ENCODE measurements at regions not wholly inside any gene's neighbourhood (a gene's known extent, or its start where the extent isn't known, plus 50 kb on each side); places are given as distances from the start of the nearest gene placed in this dataset.

DNA sequence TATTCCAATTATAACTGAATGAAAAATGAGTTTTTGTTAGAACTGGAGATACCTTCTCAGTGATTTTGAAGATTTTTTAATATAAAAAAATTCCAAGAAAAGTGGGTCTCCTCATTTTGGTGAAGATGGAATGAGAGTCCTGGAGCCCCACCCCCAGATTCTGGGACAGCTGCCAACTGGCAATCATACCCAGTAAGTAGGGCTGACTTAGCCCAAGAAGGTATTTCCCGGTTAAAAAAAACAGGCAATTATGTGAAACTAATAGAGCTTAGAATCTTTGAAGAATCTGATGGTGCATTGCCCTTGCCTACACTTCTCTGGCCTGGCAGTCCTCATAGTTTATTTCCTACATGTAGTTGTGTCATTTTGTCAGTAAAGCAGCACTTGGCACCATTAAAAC lies 52.8 kb upstream of the VWDE start:
- DNase-seq (ENCODE audit: low read depth in 2 of 2), result no peak

GRCh38 chr7:12458520-12459131 lies 55.0 kb upstream of the VWDE start:
- peak; percentile 9 to 36 for DNase-seq (ENCODE audit: low read depth in 2 of 2)

- DNase-seq (ENCODE audit: low read depth in 2 of 2), result no peak
These were observed 64.2 kb upstream of the VWDE start for GRCh38 chr7:12467837-12468236.

DNA sequence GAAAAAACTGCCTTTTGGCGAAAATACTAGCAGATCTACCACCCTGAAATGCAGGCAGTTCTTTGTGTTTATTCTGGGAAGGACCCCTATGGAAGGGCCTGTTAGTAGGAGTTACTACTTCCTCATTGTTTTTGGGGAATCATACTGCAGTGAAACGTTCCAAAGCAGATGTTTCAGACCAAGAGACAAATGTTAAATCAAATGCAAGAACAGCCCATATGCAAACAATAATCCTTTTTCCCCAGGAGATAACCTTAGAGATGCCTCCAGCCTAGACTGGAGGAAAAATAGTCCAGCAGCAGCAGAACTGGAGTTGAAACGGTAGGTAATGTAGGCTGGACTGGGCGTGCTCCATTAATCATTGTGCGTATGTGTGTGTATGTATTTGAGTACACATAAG lies 65.9 kb upstream of the VWDE start:
- DNase-seq (ENCODE audit: low read depth in 2 of 2), result no peak

GRCh38 chr7:12470930-12471329 lies 67.3 kb upstream of the VWDE start:
- no peak for DNase-seq (ENCODE audit: low read depth in 2 of 2)

DNA sequence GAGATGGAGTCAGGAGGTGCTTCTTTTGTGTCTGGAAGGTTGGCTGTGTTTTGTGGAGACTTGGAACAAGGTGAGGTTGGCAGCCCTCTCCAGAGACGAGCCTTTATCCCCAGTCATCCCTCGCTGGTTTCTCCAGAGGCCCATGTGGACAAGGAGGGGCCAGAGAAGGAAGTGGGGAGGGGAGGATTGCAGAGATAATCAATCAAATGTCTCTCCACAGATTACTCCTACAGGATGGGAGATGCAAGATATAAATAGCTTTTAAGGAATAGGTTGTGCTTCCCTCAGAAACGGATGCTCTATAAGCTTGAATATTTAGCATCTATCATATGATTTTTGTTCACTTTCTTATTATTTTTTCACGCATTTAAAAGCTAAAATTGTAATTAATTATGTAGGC lies 70.4 kb upstream of the VWDE start:
- DNase-seq (ENCODE audit: low read depth in 2 of 2), result no peak

DNA sequence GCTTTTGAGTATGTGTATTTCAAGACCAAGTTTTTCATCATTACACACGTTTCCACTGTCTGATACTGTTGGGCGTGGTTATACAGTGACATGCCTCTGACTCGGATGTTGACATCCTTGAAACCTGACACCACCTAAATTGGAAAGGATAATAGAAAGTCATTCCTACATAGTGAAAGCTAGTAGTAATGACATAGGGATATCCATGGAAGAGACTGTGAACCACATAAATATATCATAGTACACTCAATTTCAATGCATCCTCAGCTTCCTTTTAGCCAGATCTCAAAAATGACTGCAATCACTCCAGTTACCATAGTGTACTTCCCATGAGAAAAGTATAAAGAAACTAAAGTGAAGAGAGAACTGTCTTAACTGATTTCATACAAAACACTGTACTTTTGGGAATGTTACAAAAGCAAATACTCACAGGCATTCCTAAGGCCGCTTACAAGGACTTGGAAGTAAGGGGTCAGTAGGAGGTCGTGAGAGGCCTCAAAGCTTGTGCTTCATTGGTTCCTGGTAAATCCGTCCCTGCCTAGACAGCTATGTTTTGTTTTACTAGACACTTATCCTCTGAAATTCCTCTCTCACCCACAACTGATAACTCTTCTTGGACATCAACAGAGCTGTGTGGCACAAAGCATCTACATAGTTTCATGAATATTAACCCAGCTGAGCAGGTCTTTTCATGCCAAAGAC lies 71.8 kb upstream of the VWDE start:
- DNase-seq (ENCODE audit: low read depth in 2 of 2), result no peak

DNA sequence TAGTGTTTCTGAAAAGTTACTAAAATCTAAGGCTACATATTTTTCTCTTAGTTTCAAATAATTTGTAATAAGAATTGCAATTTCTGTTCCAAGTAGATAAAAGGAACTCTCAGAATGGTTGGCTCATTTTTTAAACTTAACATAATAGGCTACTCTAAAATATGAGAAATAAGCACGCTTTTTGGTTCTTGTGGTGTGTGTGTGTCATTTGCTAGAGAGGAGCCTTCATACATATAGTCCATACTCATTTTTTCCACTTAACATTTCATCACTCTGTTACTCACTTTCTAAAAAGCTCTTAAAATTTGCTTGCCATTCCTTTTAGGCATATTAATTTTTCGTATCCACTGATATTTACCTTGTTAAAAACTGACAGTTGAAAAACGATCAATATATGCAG lies 74.0 kb upstream of the VWDE start:
- DNase-seq (ENCODE audit: low read depth in 2 of 2), result no peak

GRCh38 chr7:12481722-12482121 lies 78.1 kb upstream of the VWDE start:
- no peak for DNase-seq (ENCODE audit: low read depth in 2 of 2)

DNA sequence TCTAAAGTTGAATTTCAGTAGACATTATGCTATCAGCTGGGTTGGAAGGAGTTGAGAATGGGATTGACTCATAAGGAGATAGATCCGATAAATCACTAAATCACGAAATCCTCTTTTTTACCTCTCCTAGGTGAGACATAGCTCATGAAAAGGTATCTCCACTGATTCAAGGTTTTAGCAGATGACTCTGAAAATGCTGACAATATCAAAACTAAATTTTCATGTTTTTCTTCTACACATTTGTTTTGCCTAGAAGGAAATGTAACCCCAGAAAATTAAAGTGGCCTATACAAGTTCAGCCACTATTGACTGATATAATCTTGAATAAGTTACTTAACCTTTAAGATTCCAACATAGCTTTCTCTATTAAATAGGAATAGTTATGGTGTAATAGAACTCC lies 82.2 kb upstream of the VWDE start:
- DNase-seq (ENCODE audit: low read depth in 2 of 2), result no peak

GRCh38 chr7:12488341-12488740 lies 82.2 kb upstream of the SCIN start:
- no peak for DNase-seq (ENCODE audit: low read depth in 2 of 2)

DNA sequence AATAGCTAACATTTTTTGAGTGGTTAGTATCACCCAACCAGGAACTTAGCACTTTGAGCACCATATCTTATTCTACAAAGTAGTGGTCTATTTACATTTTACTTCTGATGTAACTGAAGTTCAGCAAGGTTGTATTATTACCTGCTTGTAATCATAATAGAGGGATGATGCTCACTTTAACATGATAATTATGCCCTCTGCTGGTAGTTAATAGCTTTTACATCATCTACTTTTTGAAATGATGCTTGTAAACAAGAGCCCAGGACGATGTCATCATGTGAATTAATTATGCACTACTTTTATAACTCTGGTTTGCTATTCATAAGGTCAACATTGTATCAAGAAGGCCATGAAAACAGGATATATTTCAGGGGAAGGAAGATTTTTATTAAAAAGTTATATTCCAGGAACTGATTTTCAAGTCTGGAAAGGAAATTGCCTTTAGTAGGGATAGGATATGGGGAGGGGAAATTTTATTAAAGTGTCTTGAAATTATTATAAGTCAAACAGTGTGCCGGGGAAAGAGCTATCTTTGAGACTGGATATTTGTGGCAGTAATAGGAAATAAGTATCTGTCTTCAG lies 80.3 kb upstream of the SCIN start:
- peak; percentile 10 to 25 for DNase-seq (ENCODE audit: low read depth in 2 of 2)

DNA sequence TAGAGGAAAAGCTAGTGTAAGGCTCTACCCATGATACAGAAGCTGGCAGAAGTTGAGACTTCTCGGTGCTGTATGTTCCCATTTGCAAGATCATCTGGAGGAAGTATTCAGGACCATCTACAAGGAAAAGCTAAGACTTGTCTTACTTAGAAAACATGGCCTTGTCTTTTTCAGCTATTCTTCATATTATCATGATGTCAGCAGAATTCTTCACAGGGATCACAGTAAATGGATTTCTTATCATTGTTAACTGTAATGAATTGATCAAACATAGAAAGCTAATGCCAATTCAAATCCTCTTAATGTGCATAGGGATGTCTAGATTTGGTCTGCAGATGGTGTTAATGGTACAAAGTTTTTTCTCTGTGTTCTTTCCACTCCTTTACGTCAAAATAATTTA lies 79.6 kb upstream of the SCIN start:
- DNase-seq (ENCODE audit: low read depth in 2 of 2), result no peak

DNA sequence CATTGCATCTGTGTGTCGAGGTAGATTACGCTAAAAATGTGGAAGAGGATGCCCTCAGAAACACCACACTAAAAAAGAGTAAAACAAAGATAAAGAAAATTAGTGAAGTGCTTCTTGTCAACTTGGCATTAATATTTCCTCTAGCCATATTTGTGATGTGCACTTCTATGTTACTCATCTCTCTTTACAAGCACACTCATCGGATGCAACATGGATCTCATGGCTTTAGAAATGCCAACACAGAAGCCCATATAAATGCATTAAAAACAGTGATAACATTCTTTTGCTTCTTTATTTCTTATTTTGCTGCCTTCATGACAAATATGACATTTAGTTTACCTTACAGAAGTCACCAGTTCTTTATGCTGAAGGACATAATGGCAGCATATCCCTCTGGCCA lies 79.0 kb upstream of the SCIN start:
- no peak for DNase-seq (ENCODE audit: low read depth in 2 of 2)

GRCh38 chr7:12493407-12493806 lies 77.1 kb upstream of the SCIN start:
- no peak for DNase-seq (ENCODE audit: low read depth in 2 of 2)

DNA sequence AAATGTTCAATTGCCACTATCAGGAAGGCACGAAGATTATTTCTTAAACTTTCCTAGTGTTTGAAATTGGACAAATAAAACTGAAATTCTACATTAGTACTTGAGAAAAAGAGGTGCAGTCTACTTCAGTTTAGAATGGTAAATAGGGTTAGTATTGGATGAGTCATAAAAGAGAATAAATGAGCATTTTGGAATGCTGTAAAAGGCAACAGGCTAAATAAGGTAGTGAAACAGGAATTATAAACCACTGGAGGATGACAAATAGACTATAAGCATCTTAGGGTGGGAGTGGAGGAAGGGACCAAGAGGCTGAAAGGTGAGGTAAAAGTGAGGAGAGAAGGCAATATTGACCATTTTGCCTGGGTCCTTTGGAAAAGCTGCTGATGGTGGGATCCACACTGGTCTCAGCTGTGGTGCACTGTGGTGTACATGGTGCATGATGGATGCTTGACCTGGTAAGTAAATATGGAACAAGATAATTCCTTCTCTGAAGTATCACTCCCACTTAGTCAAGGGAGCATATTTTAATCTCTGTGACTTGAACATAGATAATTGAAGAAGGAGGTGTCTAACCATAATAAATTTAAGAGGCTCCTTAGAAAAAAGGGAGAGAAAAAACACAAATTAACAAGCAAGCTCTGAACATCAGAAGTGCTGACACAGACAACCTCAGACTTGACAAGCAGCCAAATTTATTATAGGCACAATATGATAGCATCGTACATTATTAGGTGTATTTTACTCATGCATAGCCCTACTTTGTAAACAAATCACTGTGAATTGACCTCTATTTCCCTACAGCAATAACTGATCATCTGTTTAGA lies 76.4 kb upstream of the SCIN start:
- no peak for DNase-seq (ENCODE audit: low read depth in 2 of 2)

GRCh38 chr7:12494687-12495024 lies 75.9 kb upstream of the SCIN start:
- DNase-seq (ENCODE audit: low read depth in 2 of 2), result no peak

- DNase-seq (ENCODE audit: low read depth in 2 of 2), result peak; percentile 24 to 39
These were observed 73.4 kb upstream of the SCIN start for GRCh38 chr7:12496901-12497674.

- DNase-seq (ENCODE audit: low read depth in 2 of 2), result no peak
These were observed 66.4 kb upstream of the SCIN start for GRCh38 chr7:12504149-12504548.

DNA sequence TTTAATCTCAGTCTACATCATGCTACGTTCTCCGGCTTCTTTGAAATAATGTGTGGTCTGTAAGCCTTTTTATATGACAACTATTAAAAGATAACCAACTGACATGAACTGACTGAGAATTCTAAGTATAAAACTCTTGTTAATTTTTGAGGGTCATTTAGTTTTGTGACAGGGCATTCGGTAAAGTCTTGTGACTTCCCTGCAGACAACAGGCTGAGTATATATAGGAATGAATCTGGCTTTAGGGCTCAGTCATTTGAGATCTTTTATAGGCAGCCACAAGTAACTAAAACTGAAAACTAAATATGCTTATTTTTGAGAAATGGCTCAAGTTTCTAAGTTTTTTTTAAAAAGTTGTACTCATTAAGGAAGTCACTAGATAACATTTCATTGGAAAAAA lies 62.5 kb upstream of the SCIN start:
- DNase-seq (ENCODE audit: low read depth in 2 of 2), result no peak

- no peak for DNase-seq (ENCODE audit: low read depth in 2 of 2)
These were observed 62.0 kb upstream of the SCIN start for GRCh38 chr7:12508554-12508953.

- DNase-seq (ENCODE audit: low read depth in 2 of 2), result no peak
These were observed 53.1 kb upstream of the SCIN start for GRCh38 chr7:12517451-12517850.
